ENCODE measurements at regions not wholly inside any gene's neighbourhood (a gene's known extent, or its start where the extent isn't known, plus 50 kb on each side); places are given as distances from the start of the nearest gene placed in this dataset.

DNA sequence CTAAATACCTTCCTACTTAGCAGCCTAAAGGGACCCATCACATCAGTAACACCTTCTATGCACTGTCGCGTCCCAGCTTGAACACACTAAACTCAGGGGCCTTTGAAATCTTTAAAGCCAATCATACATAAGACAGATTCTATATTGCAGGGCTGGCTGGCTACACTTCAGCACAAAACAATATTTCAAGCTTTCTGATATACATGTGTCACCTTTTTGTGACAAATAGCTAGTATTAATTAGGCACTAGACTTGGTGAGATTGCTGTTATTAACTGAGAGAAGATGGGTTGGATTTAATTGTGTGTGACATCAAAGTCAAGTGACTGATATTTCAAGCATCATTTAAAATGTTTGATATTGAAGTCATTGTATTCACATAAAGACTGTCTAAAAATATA is 148.4 kb downstream of the ZIC4 start:
- TF ChIP-seq POLR2A (IDR thresholded peaks at IDR 0.05) = no peak
- TF ChIP-seq, protein P1, sequence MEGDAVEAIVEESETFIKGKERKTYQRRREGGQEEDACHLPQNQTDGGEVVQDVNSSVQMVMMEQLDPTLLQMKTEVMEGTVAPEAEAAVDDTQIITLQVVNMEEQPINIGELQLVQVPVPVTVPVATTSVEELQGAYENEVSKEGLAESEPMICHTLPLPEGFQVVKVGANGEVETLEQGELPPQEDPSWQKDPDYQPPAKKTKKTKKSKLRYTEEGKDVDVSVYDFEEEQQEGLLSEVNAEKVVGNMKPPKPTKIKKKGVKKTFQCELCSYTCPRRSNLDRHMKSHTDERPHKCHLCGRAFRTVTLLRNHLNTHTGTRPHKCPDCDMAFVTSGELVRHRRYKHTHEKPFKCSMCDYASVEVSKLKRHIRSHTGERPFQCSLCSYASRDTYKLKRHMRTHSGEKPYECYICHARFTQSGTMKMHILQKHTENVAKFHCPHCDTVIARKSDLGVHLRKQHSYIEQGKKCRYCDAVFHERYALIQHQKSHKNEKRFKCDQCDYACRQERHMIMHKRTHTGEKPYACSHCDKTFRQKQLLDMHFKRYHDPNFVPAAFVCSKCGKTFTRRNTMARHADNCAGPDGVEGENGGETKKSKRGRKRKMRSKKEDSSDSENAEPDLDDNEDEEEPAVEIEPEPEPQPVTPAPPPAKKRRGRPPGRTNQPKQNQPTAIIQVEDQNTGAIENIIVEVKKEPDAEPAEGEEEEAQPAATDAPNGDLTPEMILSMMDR (IDR thresholded peaks at IDR 0.05) = no peak
- TF ChIP-seq EP300 (IDR thresholded peaks at IDR 0.05) = no peak
- TF ChIP-seq POLR2AphosphoS5 (IDR thresholded peaks at IDR 0.05) = no peak

Data from suprapubic skin (tissue), 4 donors.